HepG2 (cell line): ENCODE measurements at regions not wholly inside any gene's neighbourhood (a gene's known extent, or its start where the extent isn't known, plus 50 kb on each side); places are given as distances from the start of the nearest gene placed in this dataset.

Experiments
- ATAC-seq: fragments of 200-7000 bp; cut with Tn5 transposase; 3 replicates; pipeline ENCODE4 v1.9.1; 2020; ENCODE audit warnings: mild to moderate bottlenecking, moderate library complexity
- BruUV-seq: library from RNA; stranded (reverse); fragments of 400-500 nt; replicated peaks from 2 replicates; lab custom pipeline; 2021; lab: Mats Ljungman, UMichigan
- CTCF ChIA-PET: fragments of 300-600 bp; formaldehyde crosslinking; extraction: SDS; loops from one replicate; lab custom pipeline; 2021; ENCODE audit warnings: low total read pairs, inconsistent platforms, low intra/inter-chr PET ratio; lab: Yijun Ruan, JAX
- POLR2A ChIA-PET: fragments of 350-600 bp; sonication (Branson Sonifier 250); formaldehyde crosslinking; loops from one replicate; lab custom pipeline; 2020; ENCODE audit warnings: antibody characterized with exemption, inconsistent platforms; lab: Yijun Ruan, JAX
- DNase-seq: peaks from one replicate; pipeline ENCODE4 v3.0.0-alpha.2; 2015; ENCODE audit warnings: low spot score
- FAIRE-seq: peaks from 3 replicates; lab custom pipeline; 2011; peaks lifted over from hg19 to GRCh38; lab: Jason Lieb, UNC
- H2AFZ ChIP-seq: one replicate; pipeline ENCODE4 v1.6.1; 2011; ENCODE audit warnings: low read length, inconsistent platforms
- H3K27ac ChIP-seq: fragments of 300-600 bp; 3 replicates; pipeline ENCODE4 v1.8.0; 2011; ENCODE audit warnings: mixed run types, mild to moderate bottlenecking, mixed read lengths, low read length, inconsistent platforms; ENCODE audit not compliant: insufficient read depth; ENCODE audit errors: extremely low read length
- H3K27me3 ChIP-seq, 2 experiments: fragments of 200-600 bp in 1 of 2; 2 replicates in 1 of 2; 3 replicates in 1 of 2; pipeline versions ENCODE4 v1.6.0 to v1.8.0; 2011; ENCODE audit warnings: low read length in 2 of 2, mild to moderate bottlenecking in 2 of 2, moderate library complexity in 2 of 2, inconsistent platforms in 1 of 2; ENCODE audit not compliant: insufficient read depth in 2 of 2, control insufficient read depth in 1 of 2
- H3K36me3 ChIP-seq, 2 experiments: fragments of 200-600 bp in 1 of 2; replicated peaks in 1 of 2; 2 replicates in 1 of 2; 3 replicates in 1 of 2; pipeline versions ENCODE4 v1.5.1 to v1.8.0; 2011; ENCODE audit warnings: low read length in 2 of 2, inconsistent platforms in 1 of 2; ENCODE audit not compliant: insufficient read depth in 2 of 2, control insufficient read depth in 1 of 2
- H3K4me1 ChIP-seq: 2 replicates; pipeline ENCODE4 v1.5.1; 2012; ENCODE audit warnings: low read length, inconsistent platforms; ENCODE audit not compliant: insufficient read depth
- H3K4me2 ChIP-seq: 2 replicates; pipeline ENCODE4 v1.6.0; 2011; ENCODE audit warnings: low read depth, low read length, inconsistent platforms
- H3K4me3 ChIP-seq, 3 experiments: fragments of 200-600 bp in 1 of 3; sonication (generic), shearing (Covaris generic) in 1 of 3; replicated peaks in 1 of 3; 2 replicates each; pipeline ENCODE4 v1.5.1; 2011 to 2016; ENCODE audit warnings: low read length in 3 of 3, inconsistent platforms in 2 of 3, low read depth in 2 of 3, mild to moderate bottlenecking in 2 of 3, control low read depth in 1 of 3, mixed read lengths in 1 of 3; ENCODE audit not compliant: insufficient read depth in 1 of 3
- H3K79me2 ChIP-seq: one replicate; pipeline ENCODE4 v1.6.1; 2011; ENCODE audit warnings: low read length, inconsistent platforms; ENCODE audit not compliant: insufficient read depth
- H3K9ac ChIP-seq: 2 replicates; pipeline ENCODE4 v1.6.0; 2011; ENCODE audit warnings: mild to moderate bottlenecking, low read depth, low read length, inconsistent platforms; ENCODE audit not compliant: insufficient read depth
- H3K9me3 ChIP-seq: 2 replicates; pipeline ENCODE4 v1.5.1; 2012; ENCODE audit warnings: mild to moderate bottlenecking, low read length
- H4K20me1 ChIP-seq: 2 replicates; pipeline ENCODE4 v1.6.0; 2011; ENCODE audit warnings: inconsistent platforms, mild to moderate bottlenecking, low read length, moderate library complexity; ENCODE audit not compliant: insufficient read depth
- ISX ChIP-seq: sonication (generic); formaldehyde crosslinking; conservative IDR thresholded peaks from 2 replicates; pipeline ENCODE4 v1.5.0; 2020; ENCODE audit warnings: missing genetic modification reagents
- RAD51 ChIP-seq: fragments of 450-650 bp; IDR thresholded peaks from 2 replicates; pipeline ENCODE4 v1.6.1; 2016; ENCODE audit warnings: borderline replicate concordance
- WGBS: methylation state at CpG from one replicate; pipeline ENCODE4 v1.1.6; 2017; ENCODE audit warnings: low lambda C conversion rate; 5-methylcytosine and 5-hydroxymethylcytosine counted together
- in situ Hi-C: cut with HindIII; loops from 2 replicates; pipeline ENCODE4 v1.10.0; 2017; ENCODE audit warnings: low pct_unique_long_range_greater_than_20kb; ENCODE audit not compliant: extremely low pct_ligation_motif_present
- intact Hi-C: fragments of 100-400 bp; cut with micrococcal nuclease; formaldehyde crosslinking; loops from one replicate; pipeline ENCODE4 v1.10.0; 2022; ENCODE audit not compliant: unreplicated experiment
- TF ChIP-seq, protein P1 (sequence below): sonication (generic); formaldehyde crosslinking; IDR thresholded peaks from 2 replicates; pipeline ENCODE4 v1.4.0; 2020; ENCODE audit warnings: mild to moderate bottlenecking, missing genetic modification reagents, borderline replicate concordance

DNA sequence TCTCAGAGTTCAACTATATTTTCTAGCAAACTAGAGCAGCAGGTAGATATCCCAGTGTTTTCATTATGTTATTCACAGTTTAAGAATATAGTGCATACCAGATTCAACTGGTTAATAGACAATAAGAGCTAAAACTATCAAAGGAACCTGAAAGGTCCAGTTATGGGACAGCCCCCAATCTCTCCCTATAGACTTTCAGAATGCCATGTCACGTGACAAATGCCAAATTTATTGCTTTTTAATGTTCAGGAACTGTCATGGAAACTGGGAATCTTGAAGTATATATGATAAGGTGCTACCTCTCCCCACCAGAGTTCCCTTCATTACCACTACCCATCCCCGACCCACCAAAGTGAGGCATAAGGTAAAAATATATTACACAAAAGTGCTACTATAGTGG, 629.0 kb upstream of the SEMA6A start:
- no peak overlapping the region for H2AFZ ChIP-seq
- H3K9ac ChIP-seq: no peak overlapping the region
- no peaks in the 10 kb centered on the region for H3K9me3 ChIP-seq
- no peak overlapping the region for H3K4me2 ChIP-seq
- H3K36me3 ChIP-seq: no peaks in the 10 kb centered on the region
- TF ChIP-seq ISX (CRISPR knock-in tag) (no peak), RAD51 (peak; percentile 70; the same call in 1 of the 2 replicates)
- BruUV-seq: no TSS peak
- DNase-seq (no peak), ATAC-seq (no peak), FAIRE-seq (no peak)
- no peaks in the 10 kb centered on the region for H3K4me1 ChIP-seq
- no peak overlapping the region for H3K27ac ChIP-seq
- ChIA-PET POLR2A (no interaction called here), CTCF (no interaction called here)
- H3K79me2 ChIP-seq: no peaks in the 10 kb centered on the region
- intact Hi-C loops (no loop called here), in situ Hi-C loops (no loop called here)
- no peak overlapping the region for H3K4me3 ChIP-seq
- H3K27me3 ChIP-seq: no peaks in the 10 kb centered on the region
- WGBS: 8% methylated on average over 2 of the region's 2 CpGs
- no peaks in the 10 kb centered on the region for H4K20me1 ChIP-seq

DNA sequence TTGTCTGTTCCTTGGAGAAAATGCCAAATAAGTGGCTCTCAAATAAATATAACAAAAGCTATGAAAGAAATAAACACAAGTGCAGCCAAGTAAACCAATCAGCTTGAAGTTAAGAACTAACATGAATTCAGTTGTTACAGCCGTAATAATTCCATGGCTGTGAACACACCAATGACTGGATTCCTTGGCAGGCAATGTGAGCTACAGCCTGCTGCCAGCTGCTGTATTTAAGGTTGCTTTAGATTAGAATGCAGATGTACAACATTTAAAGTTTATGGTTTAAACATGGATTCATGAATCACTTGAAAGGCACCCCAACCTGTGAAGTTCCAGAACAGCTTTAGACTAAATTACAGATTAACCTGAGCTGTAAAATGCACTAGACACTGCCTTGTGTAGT, 626.4 kb upstream of the SEMA6A start:
- TF ChIP-seq, protein P1, sequence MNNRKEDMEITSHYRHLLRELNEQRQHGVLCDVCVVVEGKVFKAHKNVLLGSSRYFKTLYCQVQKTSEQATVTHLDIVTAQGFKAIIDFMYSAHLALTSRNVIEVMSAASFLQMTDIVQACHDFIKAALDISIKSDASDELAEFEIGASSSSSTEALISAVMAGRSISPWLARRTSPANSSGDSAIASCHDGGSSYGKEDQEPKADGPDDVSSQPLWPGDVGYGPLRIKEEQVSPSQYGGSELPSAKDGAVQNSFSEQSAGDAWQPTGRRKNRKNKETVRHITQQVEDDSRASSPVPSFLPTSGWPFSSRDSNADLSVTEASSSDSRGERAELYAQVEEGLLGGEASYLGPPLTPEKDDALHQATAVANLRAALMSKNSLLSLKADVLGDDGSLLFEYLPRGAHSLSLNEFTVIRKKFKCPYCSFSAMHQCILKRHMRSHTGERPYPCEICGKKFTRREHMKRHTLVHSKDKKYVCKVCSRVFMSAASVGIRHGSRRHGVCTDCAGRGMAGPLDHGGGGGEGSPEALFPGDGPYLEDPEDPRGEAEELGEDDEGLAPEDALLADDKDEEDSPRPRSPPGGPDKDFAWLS: no peak
- H4K20me1 ChIP-seq: no peaks in the 10 kb centered on the region
- DNase-seq: no peak
- no peaks in the 10 kb centered on the region for H3K36me3 ChIP-seq
- no peak for FAIRE-seq
- no peaks in the 10 kb centered on the region for H3K4me1 ChIP-seq
- H3K9ac ChIP-seq: no peak overlapping the region
- H3K27ac ChIP-seq: no peak overlapping the region
- H3K27me3 ChIP-seq: no peaks in the 10 kb centered on the region
- H3K79me2 ChIP-seq: no peaks in the 10 kb centered on the region
- no TSS peak for BruUV-seq
- H3K4me2 ChIP-seq: no peak overlapping the region
- in situ Hi-C loops: no loop called here
- H3K9me3 ChIP-seq: no peaks in the 10 kb centered on the region
- ChIA-PET POLR2A (no interaction called here), CTCF (no interaction called here)
- no peak for ATAC-seq
- no peak overlapping the region for H3K4me3 ChIP-seq
- intact Hi-C loops: no loop called here
- no peak overlapping the region for H2AFZ ChIP-seq
- 36% methylated on average over 1 of the region's 1 CpG for WGBS
